GM18508 (cell line): ENCODE measurements at regions not wholly inside any gene's neighbourhood (a gene's known extent, or its start where the extent isn't known, plus 50 kb on each side); places are given as distances from the start of the nearest gene placed in this dataset.
A peak's percentile ranks its signal among the peaks of the same experiment; 100 is the strongest.

Source experiments
- ATAC-seq: cut with Tn5 transposase; IDR thresholded peaks from one replicate; pipeline ENCODE4 v1.9.1; 2021; ENCODE audit warnings: moderate number of reproducible peaks; ENCODE audit not compliant: insufficient read depth, unreplicated experiment

GRCh38 chr10:61319386-61320256, 133.6 kb downstream of the TMEM26 start:
- no peak for ATAC-seq

GRCh38 chr10:61318429-61318828, 134.8 kb downstream of the TMEM26 start:
- no peak for ATAC-seq

GRCh38 chr10:61317706-61318105, 135.5 kb downstream of the TMEM26 start:
- ATAC-seq: no peak

- ATAC-seq: no peak
Measured at GRCh38 chr10:61316676-61317265, 136.4 kb downstream of the TMEM26 start.

GRCh38 chr10:61314273-61314672, 138.9 kb downstream of the TMEM26 start:
- no peak for ATAC-seq

- ATAC-seq: no peak
Measured at GRCh38 chr10:61313460-61313859, 139.7 kb downstream of the TMEM26 start.

GRCh38 chr10:61304746-61305145, 148.4 kb downstream of the TMEM26 start:
- no peak for ATAC-seq

- ATAC-seq: no peak
Measured at GRCh38 chr10:61302124-61302523, 151.1 kb downstream of the TMEM26 start.

- no peak for ATAC-seq
Measured at GRCh38 chr10:61301575-61301974, 151.6 kb downstream of the TMEM26 start.

GRCh38 chr10:61299841-61300240, 153.3 kb downstream of the TMEM26 start:
- ATAC-seq: no peak

GRCh38 chr10:61299156-61299555, 154.0 kb downstream of the TMEM26 start:
- ATAC-seq: no peak

- no peak for ATAC-seq
Measured at GRCh38 chr10:61298194-61298593, 155.0 kb downstream of the TMEM26 start.

- no peak for ATAC-seq
Measured at GRCh38 chr10:61296161-61296560, 157.0 kb downstream of the TMEM26 start.

GRCh38 chr10:61294131-61294530, 159.1 kb downstream of the TMEM26 start:
- ATAC-seq: no peak

GRCh38 chr10:61289813-61290212, 163.4 kb downstream of the TMEM26 start:
- ATAC-seq: no peak

GRCh38 chr10:61286686-61287085, 166.5 kb downstream of the TMEM26 start:
- peak; percentile 100 for ATAC-seq

GRCh38 chr10:61285749-61286148, 167.4 kb downstream of the TMEM26 start:
- ATAC-seq: no peak

GRCh38 chr10:61284222-61284890, 168.8 kb downstream of the TMEM26 start:
- ATAC-seq: no peak

- ATAC-seq: no peak
Measured at GRCh38 chr10:61283481-61284221, 169.5 kb downstream of the TMEM26 start.

- ATAC-seq: no peak
Measured at GRCh38 chr10:61283066-61283465, 170.1 kb downstream of the TMEM26 start.

GRCh38 chr10:61280303-61280702, 172.9 kb downstream of the TMEM26 start:
- no peak for ATAC-seq
